ENCODE measurements at regions not wholly inside any gene's neighbourhood (a gene's known extent, or its start where the extent isn't known, plus 50 kb on each side); places are given as distances from the start of the nearest gene placed in this dataset.

- TF ChIP-seq CTCF (IDR thresholded peaks at IDR 0.05) (no peak), POLR2A (IDR thresholded peaks at IDR 0.05) (no peak)
These were observed 322.5 kb upstream of the SORL1-AS1 start for GRCh38 chr11:121775276-121775675.

Data from Peyer's patch (tissue), 4 donors.